AG10803 (cell line): ENCODE measurements at regions not wholly inside any gene's neighbourhood (a gene's known extent, or its start where the extent isn't known, plus 50 kb on each side); places are given as distances from the start of the nearest gene placed in this dataset.

Experiments
- DNase-seq: peaks from one replicate; pipeline ENCODE4 v3.0.0; 2010; ENCODE audit warnings: low read depth
- H3K4me3 ChIP-seq: 2 replicates; pipeline ENCODE4 v1.5.1; 2011; ENCODE audit warnings: mild to moderate bottlenecking, low read length, control low read depth
- TF ChIP-seq, protein P1 (sequence below): conservative IDR thresholded peaks from 2 replicates; pipeline ENCODE4 v1.5.1; 2011; ENCODE audit warnings: mild to moderate bottlenecking, low read length, control low read depth, inconsistent platforms

GRCh38 chr6:132079286-132079685, 128.1 kb upstream of the CCN2 start:
- TF ChIP-seq, protein P1, sequence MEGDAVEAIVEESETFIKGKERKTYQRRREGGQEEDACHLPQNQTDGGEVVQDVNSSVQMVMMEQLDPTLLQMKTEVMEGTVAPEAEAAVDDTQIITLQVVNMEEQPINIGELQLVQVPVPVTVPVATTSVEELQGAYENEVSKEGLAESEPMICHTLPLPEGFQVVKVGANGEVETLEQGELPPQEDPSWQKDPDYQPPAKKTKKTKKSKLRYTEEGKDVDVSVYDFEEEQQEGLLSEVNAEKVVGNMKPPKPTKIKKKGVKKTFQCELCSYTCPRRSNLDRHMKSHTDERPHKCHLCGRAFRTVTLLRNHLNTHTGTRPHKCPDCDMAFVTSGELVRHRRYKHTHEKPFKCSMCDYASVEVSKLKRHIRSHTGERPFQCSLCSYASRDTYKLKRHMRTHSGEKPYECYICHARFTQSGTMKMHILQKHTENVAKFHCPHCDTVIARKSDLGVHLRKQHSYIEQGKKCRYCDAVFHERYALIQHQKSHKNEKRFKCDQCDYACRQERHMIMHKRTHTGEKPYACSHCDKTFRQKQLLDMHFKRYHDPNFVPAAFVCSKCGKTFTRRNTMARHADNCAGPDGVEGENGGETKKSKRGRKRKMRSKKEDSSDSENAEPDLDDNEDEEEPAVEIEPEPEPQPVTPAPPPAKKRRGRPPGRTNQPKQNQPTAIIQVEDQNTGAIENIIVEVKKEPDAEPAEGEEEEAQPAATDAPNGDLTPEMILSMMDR = no peak
- no peak for DNase-seq
- H3K4me3 ChIP-seq = no peak overlapping the region

DNA sequence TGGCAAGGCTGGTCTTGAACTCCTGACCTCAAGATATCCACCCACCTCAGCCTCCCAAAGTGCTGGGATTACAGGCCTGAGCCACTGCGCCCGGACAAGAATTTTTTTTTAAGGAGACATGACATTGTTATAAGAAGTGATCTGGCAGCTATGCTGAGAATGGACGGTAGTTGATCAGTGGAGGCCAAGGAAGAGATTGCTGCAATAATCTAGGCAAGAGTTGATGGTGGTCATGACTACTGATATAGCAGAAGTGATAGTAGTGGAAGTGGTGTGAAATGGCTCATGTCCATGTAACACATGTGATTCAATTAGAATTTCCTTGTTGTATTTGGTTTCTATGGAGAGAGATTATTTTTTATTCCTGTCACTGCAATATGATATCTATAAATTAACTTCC, 125.3 kb upstream of the CCN2 start:
- DNase-seq = no peak
- no peak overlapping the region for H3K4me3 ChIP-seq
- TF ChIP-seq, protein P1 = no peak

- TF ChIP-seq, protein P1 = no peak
- peak overlapping the region; percentile 32 for H3K4me3 ChIP-seq
- peak; percentile 89 for DNase-seq
These were observed 121.7 kb upstream of the CCN2 start for GRCh38 chr6:132072831-132073230.

DNA sequence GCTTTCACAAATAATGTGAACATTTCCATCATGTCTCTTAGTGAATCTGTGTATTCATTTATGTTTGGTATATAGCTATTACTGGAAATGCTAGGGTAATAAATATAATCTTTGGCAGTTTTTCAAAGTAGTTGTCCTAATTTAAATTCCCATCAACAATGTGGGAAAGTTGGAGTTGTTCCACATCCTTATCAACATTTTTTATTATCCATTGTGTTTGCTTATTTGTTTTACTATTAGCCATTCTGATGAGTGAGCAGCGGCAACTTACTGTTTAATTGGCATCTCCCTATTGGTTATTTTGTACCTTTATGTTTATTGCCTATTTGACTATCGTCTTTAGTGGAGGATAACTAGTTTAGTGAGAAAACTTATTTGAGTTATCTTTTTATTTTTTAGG, 121.1 kb upstream of the CCN2 start:
- no peak for DNase-seq
- TF ChIP-seq, protein P1 = no peak
- no peak overlapping the region for H3K4me3 ChIP-seq

- no peak overlapping the region for H3K4me3 ChIP-seq
- no peak for DNase-seq
- TF ChIP-seq, protein P1 = no peak
These were observed 119.2 kb upstream of the CCN2 start for GRCh38 chr6:132070356-132070755.

DNA sequence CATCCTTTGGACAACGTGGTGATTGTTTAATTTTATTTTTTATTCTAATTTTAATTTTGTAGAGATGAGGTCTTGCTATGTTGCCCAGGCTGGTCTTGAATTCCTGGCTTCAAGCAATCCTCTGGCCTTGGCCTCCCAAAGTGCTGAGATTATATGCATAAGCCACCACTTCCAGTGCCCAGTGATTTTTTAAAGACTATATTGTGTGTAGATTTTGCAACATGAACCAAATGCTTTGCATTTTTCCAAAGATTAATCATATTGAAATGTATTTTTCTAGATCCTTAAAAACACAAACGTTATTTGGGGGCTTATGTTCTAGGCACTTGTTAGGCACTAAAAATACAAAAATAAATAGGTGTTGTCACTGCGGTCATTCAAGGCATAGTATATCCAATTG, 117.6 kb upstream of the CCN2 start:
- DNase-seq = no peak
- H3K4me3 ChIP-seq = no peak overlapping the region
- TF ChIP-seq, protein P1 = no peak

GRCh38 chr6:132067286-132067685, 116.1 kb upstream of the CCN2 start:
- no peak overlapping the region for H3K4me3 ChIP-seq
- TF ChIP-seq, protein P1 = no peak
- peak; percentile 87 for DNase-seq
